GM12878 (cell line): ENCODE measurements at regions not wholly inside any gene's neighbourhood (a gene's known extent, or its start where the extent isn't known, plus 50 kb on each side); places are given as distances from the start of the nearest gene placed in this dataset.

Source experiments
- ATAC-seq: fragments of 200-7000 bp; cut with Tn5 transposase; 3 replicates; pipeline ENCODE4 v1.9.1; 2020; ENCODE audit warnings: mild to moderate bottlenecking, moderate library complexity
- BruUV-seq: library from RNA; stranded (reverse); fragments of 400-500 nt; replicated peaks from 2 replicates; lab custom pipeline; 2021; lab: Mats Ljungman, UMichigan
- CTCF ChIA-PET: fragments of 300-600 bp; sonication (Branson Sonifier 250); formaldehyde crosslinking; extraction: SDS; loops from one replicate; lab custom pipeline; 2021; ENCODE audit warnings: inconsistent platforms; lab: Yijun Ruan, JAX
- POLR2A ChIA-PET: fragments of 350-600 bp; formaldehyde crosslinking; extraction: SDS; loops from one replicate; lab custom pipeline; 2021; ENCODE audit warnings: inconsistent platforms; lab: Charles Lee
- RAD21 ChIA-PET: fragments of 300-600 bp; sonication (Branson Sonifier 250); formaldehyde crosslinking; loops from one replicate; lab custom pipeline; 2023; ENCODE audit warnings: antibody characterized with exemption; ENCODE audit not compliant: unreplicated experiment; lab: Charles Lee
- SMC1A ChIA-PET: fragments of 300-600 bp; sonication (Branson Sonifier 250); formaldehyde crosslinking; loops from one replicate; lab custom pipeline; 2023; ENCODE audit not compliant: unreplicated experiment, uncharacterized antibody; lab: Charles Lee
- DNase-seq: peaks from one replicate; pipeline ENCODE4 v3.0.0-alpha.2; 2011; ENCODE audit warnings: low read depth, low spot score
- FAIRE-seq: peaks from 3 replicates; lab custom pipeline; 2011; peaks lifted over from hg19 to GRCh38; lab: Jason Lieb, UNC
- H2AFZ ChIP-seq: 2 replicates; pipeline ENCODE4 v1.6.0; 2011; ENCODE audit warnings: low read depth, low read length, control low read depth; ENCODE audit not compliant: control insufficient read depth
- H3K27ac ChIP-seq: 2 replicates; pipeline ENCODE4 v1.5.1; 2011; ENCODE audit warnings: control low read depth; ENCODE audit not compliant: control insufficient read depth, insufficient read depth
- H3K27me3 ChIP-seq, 2 experiments: replicated peaks in 1 of 2; 2 replicates each; pipeline versions ENCODE4 v1.6.0 to v1.6.1; 2011; ENCODE audit warnings: low read length in 1 of 2; ENCODE audit not compliant: control insufficient read depth in 2 of 2, insufficient read depth in 2 of 2
- H3K36me3 ChIP-seq, 2 experiments: 2 replicates each; pipeline ENCODE4 v1.5.1; 2011; ENCODE audit warnings: low read length in 1 of 2; ENCODE audit not compliant: control insufficient read depth in 2 of 2, insufficient read depth in 2 of 2
- H3K4me1 ChIP-seq: 2 replicates; pipeline ENCODE4 v1.6.1; 2011; ENCODE audit warnings: mild to moderate bottlenecking, low read length, moderate library complexity, mixed read lengths; ENCODE audit not compliant: control insufficient read depth, insufficient read depth
- H3K4me2 ChIP-seq: 2 replicates; pipeline ENCODE4 v1.6.0; 2011; ENCODE audit warnings: control low read depth; ENCODE audit not compliant: control insufficient read depth, insufficient read depth
- H3K4me3 ChIP-seq: fragments of 200-600 bp; sonication (generic); 2 replicates; pipeline ENCODE4 v1.5.1; 2016
- H3K79me2 ChIP-seq: 2 replicates; pipeline ENCODE4 v1.6.0; 2011; ENCODE audit warnings: low read length; ENCODE audit not compliant: control insufficient read depth, insufficient read depth
- H3K9ac ChIP-seq: 2 replicates; pipeline ENCODE4 v1.8.0; 2011; ENCODE audit warnings: low read length, control low read depth, mixed read lengths; ENCODE audit not compliant: control insufficient read depth, insufficient read depth
- H3K9me3 ChIP-seq: replicated peaks from 3 replicates; pipeline ENCODE4 v1.5.1; 2011; ENCODE audit warnings: mild to moderate bottlenecking, low read length; ENCODE audit not compliant: control insufficient read depth, insufficient read depth
- H4K20me1 ChIP-seq: 2 replicates; pipeline ENCODE4 v1.6.0; 2011; ENCODE audit not compliant: control insufficient read depth, insufficient read depth
- CBFB ChIP-seq: IDR thresholded peaks from 2 replicates; pipeline ENCODE4 v1.6.1; 2016; ENCODE audit warnings: antibody characterized with exemption, low read depth
- E4F1 ChIP-seq: fragments of 450-650 bp; IDR thresholded peaks from 2 replicates; pipeline ENCODE4 v1.6.1; 2018; ENCODE audit warnings: borderline replicate concordance, mild to moderate bottlenecking; ENCODE audit not compliant: partially characterized antibody
- FOS ChIP-seq: IDR thresholded peaks from 3 replicates; pipeline ENCODE4 v1.6.1; 2011; ENCODE audit warnings: borderline replicate concordance; ENCODE audit not compliant: insufficient read length; ENCODE audit errors: extremely low read depth
- KLF5 ChIP-seq: fragments of 450-650 bp; IDR thresholded peaks from 2 replicates; pipeline ENCODE4 v1.6.1; 2014; ENCODE audit warnings: mild to moderate bottlenecking; ENCODE audit not compliant: partially characterized antibody
- MEF2B ChIP-seq: fragments of 450-650 bp; IDR thresholded peaks from 2 replicates; pipeline ENCODE4 v1.6.1; 2018; ENCODE audit warnings: mild to moderate bottlenecking, moderate library complexity; ENCODE audit not compliant: partially characterized antibody, poor library complexity, severe bottlenecking
- MTA3 ChIP-seq: IDR thresholded peaks from 2 replicates; pipeline ENCODE4 v1.6.1; 2012; ENCODE audit warnings: low read length, inconsistent platforms, borderline replicate concordance
- NR2C2 ChIP-seq: IDR thresholded peaks from 2 replicates; pipeline ENCODE4 v1.6.1; 2011; ENCODE audit warnings: borderline replicate concordance, low read depth; ENCODE audit not compliant: control insufficient read depth, insufficient read length
- PAX5 ChIP-seq: IDR thresholded peaks from 2 replicates; pipeline ENCODE4 v1.6.1; 2011; ENCODE audit warnings: low read depth, low read length, borderline replicate concordance
- SREBF1 ChIP-seq: IDR thresholded peaks from 2 replicates; pipeline ENCODE4 v1.6.1; 2012; ENCODE audit warnings: mild to moderate bottlenecking, low read length
- TARDBP ChIP-seq: IDR thresholded peaks from 2 replicates; pipeline ENCODE4 v1.6.1; 2016; ENCODE audit warnings: borderline replicate concordance
- TBL1XR1 ChIP-seq: IDR thresholded peaks from 2 replicates; pipeline ENCODE4 v1.6.1; 2012; ENCODE audit warnings: low read depth, low read length, improper control_type of control experiment
- YBX1 ChIP-seq: fragments of 450-650 bp; IDR thresholded peaks from 2 replicates; pipeline ENCODE4 v1.6.1; 2016; ENCODE audit warnings: antibody characterized with exemption
- YY1 ChIP-seq: IDR thresholded peaks from 2 replicates; pipeline ENCODE4 v1.6.1; 2011; ENCODE audit warnings: low read depth, mild to moderate bottlenecking, low read length
- ZBTB40 ChIP-seq: fragments of 450-650 bp; IDR thresholded peaks from 2 replicates; pipeline ENCODE4 v1.6.1; 2016; ENCODE audit warnings: mild to moderate bottlenecking, moderate library complexity, borderline replicate concordance
- ZZZ3 ChIP-seq: IDR thresholded peaks from 2 replicates; pipeline ENCODE4 v1.6.1; 2011; ENCODE audit warnings: low read depth; ENCODE audit not compliant: control insufficient read depth, insufficient read length
- WGBS: methylation state at CpG from one replicate; pipeline ENCODE4 v1.1.6; 2016; ENCODE audit warnings: low lambda C conversion rate; ENCODE audit not compliant: insufficient replicate concordance, insufficient coverage; ENCODE audit errors: missing lambda C conversion rate; 5-methylcytosine and 5-hydroxymethylcytosine counted together
- in situ Hi-C: fragments of 300-500 bp; cut with MboI; formaldehyde crosslinking; loops from 9 replicates; pipeline ENCODE4 v1.14.3; 2018; ENCODE audit warnings: mixed read lengths
- intact Hi-C: fragments of 100-400 bp; cut with micrococcal nuclease; formaldehyde crosslinking; loops from one replicate; pipeline ENCODE4 v1.14.2; 2022; ENCODE audit not compliant: unreplicated experiment

DNA sequence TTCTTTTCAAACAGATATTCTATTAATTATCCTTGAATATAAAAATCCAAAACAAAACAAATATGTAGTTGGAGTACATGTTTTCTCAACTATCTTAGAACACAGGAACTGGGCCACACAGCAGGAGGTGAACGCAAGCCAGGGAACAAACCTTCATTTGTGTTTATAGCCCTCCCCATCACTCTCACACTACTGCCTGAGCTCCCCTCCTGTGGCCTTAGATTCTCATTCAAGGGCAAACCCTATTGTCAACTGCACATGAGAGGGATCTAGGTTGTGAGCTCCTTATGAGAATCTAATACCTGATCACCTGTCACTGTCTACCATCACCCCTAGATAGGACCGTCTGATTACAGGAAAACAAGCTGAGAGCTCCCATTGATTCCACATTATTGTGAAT, 427.1 kb upstream of the PRR20A start (continued):
- TF ChIP-seq E4F1, result no peak
- no peak for TF ChIP-seq NR2C2

GRCh38 chr13:56718791-56719190, 421.9 kb upstream of the PRR20A start:
- H2AFZ ChIP-seq, result no peak overlapping the region
- ATAC-seq (no peak), DNase-seq (no peak), FAIRE-seq (no peak)
- ChIA-PET POLR2A (no interaction called here), CTCF (no interaction called here), SMC1A (no interaction called here), RAD21 (no interaction called here)
- H3K4me2 ChIP-seq, result no peak overlapping the region
- no peak overlapping the region for H3K4me3 ChIP-seq
- intact Hi-C loops (no loop called here), in situ Hi-C loops (no loop called here)
- no peak overlapping the region for H3K27ac ChIP-seq
- no peaks in the 10 kb centered on the region for H3K36me3 ChIP-seq
- 35% methylated on average over 1 of the region's 1 CpG for WGBS
- no peaks in the 10 kb centered on the region for H3K9me3 ChIP-seq
- no peaks in the 10 kb centered on the region for H3K4me1 ChIP-seq
- TF ChIP-seq YBX1 (no peak), CBFB (no peak), KLF5 (no peak), ZBTB40 (no peak), TBL1XR1 (no peak), MEF2B (no peak), ZZZ3 (no peak), SREBF1 (no peak), YY1 (no peak), PAX5 (no peak), FOS (no peak), TARDBP (no peak), MTA3 (no peak)
- H3K79me2 ChIP-seq, result no peaks in the 10 kb centered on the region
- H3K27me3 ChIP-seq, result no peaks in the 10 kb centered on the region
- no peaks in the 10 kb centered on the region for H4K20me1 ChIP-seq
- H3K9ac ChIP-seq, result no peak overlapping the region
- no TSS peak for BruUV-seq
